ENCODE measurements at regions not wholly inside any gene's neighbourhood (a gene's known extent, or its start where the extent isn't known, plus 50 kb on each side); places are given as distances from the start of the nearest gene placed in this dataset.

GRCh38 chr2:23312996-23313606, 71.9 kb upstream of the KLHL29 start:
- no peaks in the 10 kb centered on the region for H3K27me3 ChIP-seq
- no peaks in the 10 kb centered on the region for H3K4me1 ChIP-seq (ENCODE audit: insufficient read depth)
- H3K4me3 ChIP-seq: no peak overlapping the region
- intact Hi-C loops (cut with DNase I): no loop called here
- H3K36me3 ChIP-seq: no peaks in the 10 kb centered on the region
- no peak overlapping the region for H3K27ac ChIP-seq
- no peaks in the 10 kb centered on the region for H3K9me3 ChIP-seq
- WGBS, 3 donors: 55 to 62% (median 61%) methylated on average over 10 of the region's 10 CpGs
- no peak for DNase-seq
- TF ChIP-seq CTCF (IDR thresholded peaks at IDR 0.05) (no peak), POLR2A (IDR thresholded peaks at IDR 0.05) (no peak), EP300 (IDR thresholded peaks at IDR 0.05) (no peak)

- no peaks in the 10 kb centered on the region for H3K27me3 ChIP-seq
- no peaks in the 10 kb centered on the region for H3K36me3 ChIP-seq
- H3K4me3 ChIP-seq: no peak overlapping the region
- DNase-seq: no peak
- no peak overlapping the region for H3K27ac ChIP-seq
- intact Hi-C loops (cut with DNase I): no loop called here
- no peak for TF ChIP-seq CTCF (IDR thresholded peaks at IDR 0.05)
- H3K4me1 ChIP-seq (ENCODE audit: insufficient read depth): no peaks in the 10 kb centered on the region
- H3K9me3 ChIP-seq: no peaks in the 10 kb centered on the region
- WGBS, 3 donors: 91 to 97% (median 96%) methylated on average over 3 of the region's 3 CpGs
Observed at GRCh38 chr2:23314687-23315086, 70.3 kb upstream of the KLHL29 start.

- Histone ChIP-seq H3K4me1 (ENCODE audit: insufficient read depth) (peaks cover 3% of the 10 kb centered on the region), H3K4me3 (no peak overlapping the region), H3K27me3 (no peaks in the 10 kb centered on the region), H3K36me3 (no peaks in the 10 kb centered on the region), H3K27ac (no peak overlapping the region), H3K9me3 (no peaks in the 10 kb centered on the region)
- no peak for DNase-seq
- intact Hi-C loops (cut with DNase I): no loop called here
- WGBS, 3 donors: 61 to 75% (median 66%) methylated on average over 8 of the region's 8 CpGs
- TF ChIP-seq POLR2A (IDR thresholded peaks at IDR 0.05) (no peak), EP300 (IDR thresholded peaks at IDR 0.05) (no peak), CTCF (IDR thresholded peaks at IDR 0.05) (no peak)
Observed at GRCh38 chr2:23320058-23320457, 64.9 kb upstream of the KLHL29 start.

GRCh38 chr2:23321751-23322150, 63.2 kb upstream of the KLHL29 start:
- no peak for TF ChIP-seq EP300 (IDR thresholded peaks at IDR 0.05)
- TF ChIP-seq POLR2A (IDR thresholded peaks at IDR 0.05): no peak
- TF ChIP-seq CTCF (IDR thresholded peaks at IDR 0.05): no peak
- no peaks in the 10 kb centered on the region for H3K9me3 ChIP-seq
- no peak overlapping the region for H3K27ac ChIP-seq
- intact Hi-C loops (cut with DNase I): no loop called here
- no peak overlapping the region for H3K4me3 ChIP-seq
- 96 to 98% (median 98%) methylated on average over 5 of the region's 5 CpGs for WGBS, 3 donors
- DNase-seq: no peak
- no peaks in the 10 kb centered on the region for H3K36me3 ChIP-seq
- no peaks in the 10 kb centered on the region for H3K27me3 ChIP-seq
- H3K4me1 ChIP-seq (ENCODE audit: insufficient read depth): peaks cover 3% of the 10 kb centered on the region

All from ovary (tissue), 7 donors.